DND-41 (cell line): ENCODE measurements at regions not wholly inside any gene's neighbourhood (a gene's known extent, or its start where the extent isn't known, plus 50 kb on each side); places are given as distances from the start of the nearest gene placed in this dataset.

Experiments used
- ATAC-seq: fragments of 200-7000 bp; cut with Tn5 transposase; 3 replicates; pipeline ENCODE4 v1.9.1; 2021; ENCODE audit warnings: low read depth; ENCODE audit not compliant: insufficient read depth
- DNase-seq: peaks from one replicate; pipeline ENCODE4 v3.0.0-alpha.2; 2020
- H2AFZ ChIP-seq: 2 replicates; pipeline ENCODE4 v1.6.0; 2012; ENCODE audit warnings: low read depth, low read length
- H3K27ac ChIP-seq: 2 replicates; pipeline ENCODE4 v1.5.1; 2012; ENCODE audit warnings: low read length, inconsistent platforms
- H3K27me3 ChIP-seq: fragments of 200-600 bp; sonication (generic); 2 replicates; pipeline ENCODE4 v1.6.0; 2012; ENCODE audit warnings: low read length, mild to moderate bottlenecking, inconsistent platforms; ENCODE audit not compliant: insufficient read depth, poor library complexity
- H3K36me3 ChIP-seq: 2 replicates; pipeline ENCODE4 v1.5.1; 2012; ENCODE audit warnings: low read length, inconsistent platforms; ENCODE audit not compliant: insufficient read depth
- H3K4me1 ChIP-seq: 2 replicates; pipeline ENCODE4 v1.5.1; 2012; ENCODE audit warnings: mild to moderate bottlenecking, low read length; ENCODE audit not compliant: insufficient read depth
- H3K4me2 ChIP-seq: 2 replicates; pipeline ENCODE4 v1.6.0; 2012; ENCODE audit warnings: mild to moderate bottlenecking, moderate library complexity, low read length, inconsistent platforms; ENCODE audit not compliant: insufficient read depth
- H3K4me3 ChIP-seq, 2 experiments: fragments of 200-600 bp in 1 of 2; shearing (Covaris generic) in 1 of 2; 2 replicates each; pipeline ENCODE4 v1.5.1; 2012 to 2016; ENCODE audit warnings: inconsistent platforms in 2 of 2, low read length in 2 of 2, mild to moderate bottlenecking in 2 of 2, low read depth in 1 of 2, moderate library complexity in 1 of 2
- H3K79me2 ChIP-seq: 2 replicates; pipeline ENCODE4 v1.6.0; 2012; ENCODE audit warnings: low read length, inconsistent platforms; ENCODE audit not compliant: insufficient read depth
- H3K9ac ChIP-seq: 2 replicates; pipeline ENCODE4 v1.6.0; 2012; ENCODE audit warnings: low read depth, mild to moderate bottlenecking, inconsistent platforms, low read length, moderate library complexity
- H3K9me3 ChIP-seq: 2 replicates; pipeline ENCODE4 v1.5.1; 2012; ENCODE audit warnings: low read length, moderate library complexity, mild to moderate bottlenecking, inconsistent platforms; ENCODE audit not compliant: insufficient read depth, severe bottlenecking
- H4K20me1 ChIP-seq: 2 replicates; pipeline ENCODE4 v1.6.0; 2012; ENCODE audit warnings: low read length; ENCODE audit not compliant: insufficient read depth
- CTCF ChIP-seq: IDR thresholded peaks from 2 replicates; pipeline ENCODE4 v1.5.1; 2012; ENCODE audit warnings: borderline replicate concordance, low read length, moderate library complexity, mild to moderate bottlenecking; ENCODE audit not compliant: poor library complexity, severe bottlenecking; ENCODE audit errors: extremely low read depth
- EZH2 ChIP-seq: IDR thresholded peaks from 3 replicates; pipeline ENCODE4 v1.6.1; 2012; ENCODE audit warnings: borderline replicate concordance, low read depth, mild to moderate bottlenecking, moderate library complexity, low read length, inconsistent platforms; ENCODE audit not compliant: severe bottlenecking

GRCh38 chr5:16238018-16238417 lies 58.4 kb upstream of the MARCHF11 start:
- H2AFZ ChIP-seq, result no peak overlapping the region
- H3K36me3 ChIP-seq, result no peaks in the 10 kb centered on the region
- TF ChIP-seq CTCF (no peak), EZH2 (no peak)
- DNase-seq, result no peak
- no peak overlapping the region for H3K9ac ChIP-seq
- no peaks in the 10 kb centered on the region for H3K79me2 ChIP-seq
- H3K27ac ChIP-seq, result no peak overlapping the region
- no peaks in the 10 kb centered on the region for H4K20me1 ChIP-seq
- H3K4me3 ChIP-seq, result no peak overlapping the region
- no peaks in the 10 kb centered on the region for H3K4me1 ChIP-seq
- H3K9me3 ChIP-seq, result no peaks in the 10 kb centered on the region
- H3K27me3 ChIP-seq, result no peaks in the 10 kb centered on the region
- ATAC-seq, result no peak
- no peak overlapping the region for H3K4me2 ChIP-seq

DNA sequence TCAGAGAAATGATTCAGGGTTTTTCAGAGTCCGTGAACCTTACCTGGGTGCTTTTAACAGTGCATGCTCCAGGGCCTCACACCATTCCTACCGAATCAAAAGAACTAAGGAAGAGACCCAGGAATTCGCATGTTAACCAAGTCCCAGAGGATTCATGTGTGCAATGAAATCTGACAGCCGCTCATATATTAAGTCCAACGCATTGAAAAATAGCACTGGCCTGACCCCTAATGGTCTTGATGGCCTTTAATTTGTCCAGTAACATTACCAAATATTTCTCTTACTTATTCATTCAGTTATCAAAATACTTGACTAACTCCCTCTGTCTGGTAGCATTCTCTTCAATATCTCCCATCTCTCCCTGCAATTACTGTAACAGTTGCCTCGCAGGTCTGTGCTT lies 55.0 kb upstream of the MARCHF11 start:
- Histone ChIP-seq H2AFZ (no peak overlapping the region), H3K9me3 (no peaks in the 10 kb centered on the region), H3K36me3 (no peaks in the 10 kb centered on the region), H4K20me1 (no peaks in the 10 kb centered on the region), H3K27me3 (no peaks in the 10 kb centered on the region), H3K79me2 (no peaks in the 10 kb centered on the region), H3K9ac (no peak overlapping the region), H3K4me3 (no peak overlapping the region), H3K4me1 (no peaks in the 10 kb centered on the region), H3K27ac (no peak overlapping the region), H3K4me2 (no peak overlapping the region)
- TF ChIP-seq EZH2, result no peak
- TF ChIP-seq CTCF, result peak; percentile 4
- ATAC-seq (no peak), DNase-seq (no peak)

- no peak for ATAC-seq
- Histone ChIP-seq H3K27ac (no peak overlapping the region), H3K4me1 (no peaks in the 10 kb centered on the region), H3K79me2 (no peaks in the 10 kb centered on the region), H3K9ac (no peak overlapping the region), H3K27me3 (no peaks in the 10 kb centered on the region), H4K20me1 (no peaks in the 10 kb centered on the region), H2AFZ (no peak overlapping the region), H3K4me3 (no peak overlapping the region), H3K36me3 (no peaks in the 10 kb centered on the region), H3K9me3 (no peaks in the 10 kb centered on the region), H3K4me2 (no peak overlapping the region)
- DNase-seq, result no peak
- no peak for TF ChIP-seq EZH2
- TF ChIP-seq CTCF, result no peak
Observed at GRCh38 chr5:16233730-16234129, 54.1 kb upstream of the MARCHF11 start.

GRCh38 chr5:16229357-16229940 lies 49.9 kb upstream of the MARCHF11 start:
- no peak overlapping the region for H3K4me3 ChIP-seq
- no peak overlapping the region for H3K4me2 ChIP-seq
- no peaks in the 10 kb centered on the region for H3K79me2 ChIP-seq
- H3K9ac ChIP-seq, result no peak overlapping the region
- H3K36me3 ChIP-seq, result no peaks in the 10 kb centered on the region
- no peak overlapping the region for H2AFZ ChIP-seq
- DNase-seq, result no peak
- no peaks in the 10 kb centered on the region for H3K4me1 ChIP-seq
- no peaks in the 10 kb centered on the region for H3K27me3 ChIP-seq
- no peaks in the 10 kb centered on the region for H3K9me3 ChIP-seq
- H4K20me1 ChIP-seq, result no peaks in the 10 kb centered on the region
- no peak for ATAC-seq
- no peak overlapping the region for H3K27ac ChIP-seq
- no peak for TF ChIP-seq EZH2
